ENCODE measurements at regions not wholly inside any gene's neighbourhood (a gene's known extent, or its start where the extent isn't known, plus 50 kb on each side); places are given as distances from the start of the nearest gene placed in this dataset.

- DNase-seq, result no peak
Measured at GRCh38 chr4:133714211-133714610, 487.4 kb downstream of the PABPC4L start.

GRCh38 chr4:133713340-133713739 is 488.2 kb downstream of the PABPC4L start:
- no peak for DNase-seq

GRCh38 chr4:133711817-133712216 is 489.8 kb downstream of the PABPC4L start:
- DNase-seq, result no peak

- DNase-seq, result no peak
Measured at GRCh38 chr4:133694416-133694815, 507.2 kb downstream of the PABPC4L start.

GRCh38 chr4:133683967-133684366 is 517.6 kb downstream of the PABPC4L start:
- DNase-seq, result no peak

- DNase-seq, result no peak
Measured at GRCh38 chr4:133668061-133668851, 519.2 kb downstream of the PCDH10 start.

- DNase-seq, result no peak
Measured at GRCh38 chr4:133647206-133647605, 498.1 kb downstream of the PCDH10 start.

GRCh38 chr4:133641191-133641590 is 492.1 kb downstream of the PCDH10 start:
- DNase-seq, result no peak

GRCh38 chr4:133638751-133639150 is 489.7 kb downstream of the PCDH10 start:
- DNase-seq, result no peak

GRCh38 chr4:133637161-133637560 is 488.1 kb downstream of the PCDH10 start:
- no peak for DNase-seq

- no peak for DNase-seq
Measured at GRCh38 chr4:133624744-133625143, 475.6 kb downstream of the PCDH10 start.

GRCh38 chr4:133623847-133624246 is 474.8 kb downstream of the PCDH10 start:
- DNase-seq, result no peak

- no peak for DNase-seq
Measured at GRCh38 chr4:133621628-133622027, 472.5 kb downstream of the PCDH10 start.

GRCh38 chr4:133620555-133620954 is 471.5 kb downstream of the PCDH10 start:
- DNase-seq, result no peak

- no peak for DNase-seq
Measured at GRCh38 chr4:133618963-133619362, 469.9 kb downstream of the PCDH10 start.

- no peak for DNase-seq
Measured at GRCh38 chr4:133600008-133600407, 450.9 kb downstream of the PCDH10 start.

GRCh38 chr4:133598779-133599178 is 449.7 kb downstream of the PCDH10 start:
- DNase-seq, result no peak

- DNase-seq, result no peak
Measured at GRCh38 chr4:133597251-133597650, 448.2 kb downstream of the PCDH10 start.

- no peak for DNase-seq
Measured at GRCh38 chr4:133596459-133596858, 447.4 kb downstream of the PCDH10 start.

- DNase-seq, result no peak
Measured at GRCh38 chr4:133594390-133595207, 445.5 kb downstream of the PCDH10 start.

GRCh38 chr4:133593764-133594163 is 444.7 kb downstream of the PCDH10 start:
- no peak for DNase-seq

GRCh38 chr4:133592591-133592990 is 443.5 kb downstream of the PCDH10 start:
- DNase-seq, result no peak

- DNase-seq, result no peak
Measured at GRCh38 chr4:133592106-133592505, 443.0 kb downstream of the PCDH10 start.

- DNase-seq, result no peak
Measured at GRCh38 chr4:133588306-133588705, 439.2 kb downstream of the PCDH10 start.

Measured in hippocampal formation (tissue), 2 donors.